ENCODE measurements at regions not wholly inside any gene's neighbourhood (a gene's known extent, or its start where the extent isn't known, plus 50 kb on each side); places are given as distances from the start of the nearest gene placed in this dataset.

DNA sequence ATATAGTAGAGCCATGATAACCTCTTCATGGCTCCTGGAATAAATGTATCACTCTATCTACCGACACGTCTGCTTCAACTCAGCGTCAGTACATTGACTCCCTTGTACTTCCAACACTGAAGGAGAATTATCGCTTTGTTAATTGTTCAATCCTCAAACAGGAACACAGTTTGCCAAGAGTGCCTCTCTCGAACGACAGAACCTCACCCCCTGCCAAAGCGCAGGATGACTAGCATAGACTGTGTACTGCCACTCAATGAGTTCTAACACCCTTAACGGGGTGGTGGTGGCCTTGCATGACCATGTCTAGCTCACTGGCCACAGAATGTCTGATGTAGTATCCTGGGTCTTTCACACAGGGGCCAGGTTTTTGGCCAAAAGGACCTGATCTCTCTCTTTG lies 81.4 kb upstream of the HEY2 start:
- Histone ChIP-seq H3K9ac (ENCODE audit: low read depth, low read length) (no peak overlapping the region), H3K14ac (replicated peaks; ENCODE audit: low read depth, low read length) (no peak overlapping the region), H3K9me3 (ENCODE audit: control insufficient read depth, insufficient read depth, low read length) (no peaks in the 10 kb centered on the region), H3K9me1 (ENCODE audit: insufficient read depth, low read length) (no peaks in the 10 kb centered on the region), H2AK5ac (ENCODE audit: low read depth, low read length) (no peak overlapping the region), H4K20me1 (ENCODE audit: insufficient read depth, low read length) (no peaks in the 10 kb centered on the region), H2BK120ac (ENCODE audit: low read depth, low read length) (no peak overlapping the region), H3K56ac (ENCODE audit: extremely low read depth, insufficient read depth, low read length) (no peak overlapping the region), H3K4ac (ENCODE audit: low read depth, low read length) (no peak overlapping the region), H3K18ac (ENCODE audit: low read depth, low read length) (no peak overlapping the region), H3K36me3 (ENCODE audit: control insufficient read depth, insufficient read depth, low read length) (no peaks in the 10 kb centered on the region), H4K5ac (ENCODE audit: low read depth, low read length) (no peak overlapping the region), H2BK15ac (ENCODE audit: low read depth, low read length) (no peak overlapping the region), H4K91ac (ENCODE audit: insufficient read depth, low read depth, low read length) (no peak overlapping the region), H3K27me3 (ENCODE audit: control insufficient read depth, insufficient read depth, low read length) (no peaks in the 10 kb centered on the region), H2AK9ac (replicated peaks; ENCODE audit: low read depth, low read length, poor library complexity) (no peak overlapping the region), H4K8ac (ENCODE audit: low read depth in 2 of 2, low read length in 2 of 2) (no peak overlapping the region), H3K27ac (ENCODE audit: insufficient read depth, low read length) (no peak overlapping the region), H2BK20ac (ENCODE audit: low read depth, low read length) (no peak overlapping the region), H3K79me1 (ENCODE audit: low read depth in 1 of 2, low read length in 2 of 2) (no peaks in the 10 kb centered on the region), H3K4me3 (ENCODE audit: insufficient read depth, low read depth, low read length) (no peak overlapping the region), H2AFZ (replicated peaks; ENCODE audit: low read length, poor library complexity) (no peak overlapping the region), H2BK5ac (ENCODE audit: low read depth, low read length, poor library complexity, severe bottlenecking) (no peak overlapping the region), H3K4me2 (ENCODE audit: low read depth, low read length) (no peak overlapping the region), H3K4me1 (ENCODE audit: control insufficient read depth, insufficient read depth, low read length) (no peaks in the 10 kb centered on the region), H3K23ac (ENCODE audit: low read depth, low read length) (no peak overlapping the region)
- intact Hi-C loops (cut with micrococcal nuclease), result no loop called here
- TF ChIP-seq RCOR1 (IDR thresholded peaks at IDR 0.05; ENCODE audit: insufficient replicate concordance, low read length) (no peak), RFX5 (IDR thresholded peaks at IDR 0.05; ENCODE audit: low read depth, low read length) (no peak), RAD21 (IDR thresholded peaks at IDR 0.05; ENCODE audit: low read length) (no peak), CEBPB (IDR thresholded peaks at IDR 0.05; ENCODE audit: low read depth, low read length) (no peak), BHLHE40 (IDR thresholded peaks at IDR 0.05; ENCODE audit: low read depth, low read length) (no peak), MXI1 (IDR thresholded peaks at IDR 0.05; ENCODE audit: borderline replicate concordance, low read depth, low read length) (no peak), MAFK (IDR thresholded peaks at IDR 0.05; ENCODE audit: low read depth, low read length) (no peak), MAZ (IDR thresholded peaks at IDR 0.05; ENCODE audit: borderline replicate concordance, low read depth, low read length) (no peak), SMC3 (IDR thresholded peaks at IDR 0.05; ENCODE audit: low read depth, low read length) (no peak), NFE2L2 (IDR thresholded peaks at IDR 0.05; ENCODE audit: low read depth, low read length) (no peak), POLR2A (IDR thresholded peaks at IDR 0.05; ENCODE audit: low read depth, low read length) (no peak), CHD1 (IDR thresholded peaks at IDR 0.05; ENCODE audit: low read depth, low read length) (no peak), FOS (IDR thresholded peaks at IDR 0.05; ENCODE audit: low read depth, low read length) (no peak)
- TF ChIP-seq, protein P1, sequence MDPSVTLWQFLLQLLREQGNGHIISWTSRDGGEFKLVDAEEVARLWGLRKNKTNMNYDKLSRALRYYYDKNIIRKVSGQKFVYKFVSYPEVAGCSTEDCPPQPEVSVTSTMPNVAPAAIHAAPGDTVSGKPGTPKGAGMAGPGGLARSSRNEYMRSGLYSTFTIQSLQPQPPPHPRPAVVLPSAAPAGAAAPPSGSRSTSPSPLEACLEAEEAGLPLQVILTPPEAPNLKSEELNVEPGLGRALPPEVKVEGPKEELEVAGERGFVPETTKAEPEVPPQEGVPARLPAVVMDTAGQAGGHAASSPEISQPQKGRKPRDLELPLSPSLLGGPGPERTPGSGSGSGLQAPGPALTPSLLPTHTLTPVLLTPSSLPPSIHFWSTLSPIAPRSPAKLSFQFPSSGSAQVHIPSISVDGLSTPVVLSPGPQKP (IDR thresholded peaks at IDR 0.05; ENCODE audit: borderline replicate concordance, low read depth, low read length), result no peak
- TF ChIP-seq, protein P2, sequence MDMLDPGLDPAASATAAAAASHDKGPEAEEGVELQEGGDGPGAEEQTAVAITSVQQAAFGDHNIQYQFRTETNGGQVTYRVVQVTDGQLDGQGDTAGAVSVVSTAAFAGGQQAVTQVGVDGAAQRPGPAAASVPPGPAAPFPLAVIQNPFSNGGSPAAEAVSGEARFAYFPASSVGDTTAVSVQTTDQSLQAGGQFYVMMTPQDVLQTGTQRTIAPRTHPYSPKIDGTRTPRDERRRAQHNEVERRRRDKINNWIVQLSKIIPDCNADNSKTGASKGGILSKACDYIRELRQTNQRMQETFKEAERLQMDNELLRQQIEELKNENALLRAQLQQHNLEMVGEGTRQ (IDR thresholded peaks at IDR 0.05; ENCODE audit: low read depth, low read length), result no peak
- TF ChIP-seq, protein P3, sequence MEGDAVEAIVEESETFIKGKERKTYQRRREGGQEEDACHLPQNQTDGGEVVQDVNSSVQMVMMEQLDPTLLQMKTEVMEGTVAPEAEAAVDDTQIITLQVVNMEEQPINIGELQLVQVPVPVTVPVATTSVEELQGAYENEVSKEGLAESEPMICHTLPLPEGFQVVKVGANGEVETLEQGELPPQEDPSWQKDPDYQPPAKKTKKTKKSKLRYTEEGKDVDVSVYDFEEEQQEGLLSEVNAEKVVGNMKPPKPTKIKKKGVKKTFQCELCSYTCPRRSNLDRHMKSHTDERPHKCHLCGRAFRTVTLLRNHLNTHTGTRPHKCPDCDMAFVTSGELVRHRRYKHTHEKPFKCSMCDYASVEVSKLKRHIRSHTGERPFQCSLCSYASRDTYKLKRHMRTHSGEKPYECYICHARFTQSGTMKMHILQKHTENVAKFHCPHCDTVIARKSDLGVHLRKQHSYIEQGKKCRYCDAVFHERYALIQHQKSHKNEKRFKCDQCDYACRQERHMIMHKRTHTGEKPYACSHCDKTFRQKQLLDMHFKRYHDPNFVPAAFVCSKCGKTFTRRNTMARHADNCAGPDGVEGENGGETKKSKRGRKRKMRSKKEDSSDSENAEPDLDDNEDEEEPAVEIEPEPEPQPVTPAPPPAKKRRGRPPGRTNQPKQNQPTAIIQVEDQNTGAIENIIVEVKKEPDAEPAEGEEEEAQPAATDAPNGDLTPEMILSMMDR (conservative IDR thresholded peaks at IDR 0.05; ENCODE audit: low read depth, low read length), result no peak
- DNase-seq (no peak), ATAC-seq (ENCODE audit: low read depth) (no peak)
- in situ Hi-C loops (cut with MboI; ENCODE audit: low sequenced_read_pairs), result no loop called here
- BruUV-seq (replicated peaks), result no TSS peak
- dilution Hi-C loops (cut with HindIII; ENCODE audit: low sequenced_read_pairs, unreplicated experiment), result no loop called here
- no CpG with 5 or more reads among the region's 8 CpGs for WGBS, 2 experiments (ENCODE audit: extremely low coverage in 2 of 2, insufficient read length in 1 of 2)
- ChIA-PET CTCF (no interaction called here), POLR2A (ENCODE audit: unreplicated experiment) (no interaction called here)
